Body of pancreas (tissue), 4 donors: ENCODE measurements at regions not wholly inside any gene's neighbourhood (a gene's known extent, or its start where the extent isn't known, plus 50 kb on each side); places are given as distances from the start of the nearest gene placed in this dataset.

Experiments used
- ATAC-seq: fragments of 150-250 bp; one replicate; pipeline ENCODE4 v1.9.1; 2016
- DNase-seq, 4 donors: peaks; one replicate each; pipeline ENCODE4 v3.0.0-alpha.2; 2019
- H3K27ac ChIP-seq, 4 donors: fragments of 200-600 bp; sonication (generic); 1 replicate in 3 of 4; 2 replicates in 1 of 4; pipeline versions ENCODE4 v1.5.1 to v1.6.1; 2016 to 2019; ENCODE audit warnings: mild to moderate bottlenecking in 1 of 4, mixed read lengths in 1 of 4, moderate library complexity in 1 of 4
- H3K27me3 ChIP-seq, 2 donors: fragments of 200-600 bp; sonication (generic); one replicate each; pipeline ENCODE4 v1.6.0; 2016; ENCODE audit warnings: mild to moderate bottlenecking in 1 of 2
- H3K36me3 ChIP-seq, 2 donors: fragments of 200-600 bp; sonication (generic); replicated peaks in 1 of 2; 2 replicates each; pipeline ENCODE4 v1.5.1; 2016; ENCODE audit warnings: low read depth in 2 of 2; ENCODE audit not compliant: insufficient read depth in 1 of 2
- H3K4me1 ChIP-seq: fragments of 200-600 bp; sonication (generic); one replicate; pipeline ENCODE4 v1.6.0; 2016
- H3K4me3 ChIP-seq, 2 donors: fragments of 200-600 bp; sonication (generic); 1 replicate in 1 of 2; 2 replicates in 1 of 2; pipeline ENCODE4 v1.5.1; 2016 to 2019
- H3K9me3 ChIP-seq, 3 donors: fragments of 200-600 bp; sonication (generic); 1 replicate in 2 of 3; 2 replicates in 1 of 3; pipeline ENCODE4 v1.5.1; 2016
- CTCF ChIP-seq, 7 experiments: fragments of 450-650 bp in 4 of 7; fragments of 200-600 bp in 3 of 7; sonication (generic) in 3 of 7; IDR thresholded peaks; one replicate each; pipeline ENCODE4 v1.5.1; 2016 to 2019; ENCODE audit warnings: antibody characterized with exemption in 7 of 7
- POLR2A ChIP-seq, 3 donors: fragments of 450-650 bp; IDR thresholded peaks; one replicate each; pipeline ENCODE4 v1.6.1; 2016; ENCODE audit warnings: antibody characterized with exemption in 3 of 3, mild to moderate bottlenecking in 2 of 3
- WGBS, 2 donors: methylation state at CpG; one replicate each; pipeline ENCODE4 v1.1.5; 2017; 5-methylcytosine and 5-hydroxymethylcytosine counted together
- intact Hi-C: fragments of 100-400 bp; cut with DNase I; formaldehyde crosslinking; loops from one replicate; pipeline ENCODE4 v1.15.1; 2023

GRCh38 chr17:77450742-77451244 lies 310.0 kb downstream of the SEC14L1 start:
- intact Hi-C loops: no loop called here
- Histone ChIP-seq H3K27ac (peak overlapping the region; percentile 77 to 89 (median 86)), H3K4me3 (no peak overlapping the region), H3K27me3 (no peaks in the 10 kb centered on the region), H3K9me3 (no peaks in the 10 kb centered on the region), H3K36me3 (no peaks in the 10 kb centered on the region), H3K4me1 (peaks cover 76% of the 10 kb centered on the region)
- DNase-seq (no peak), ATAC-seq (peak; percentile 7)
- no peak for TF ChIP-seq CTCF (IDR thresholded peaks at IDR 0.05)
- no peak for TF ChIP-seq POLR2A (IDR thresholded peaks at IDR 0.05)
- 24% methylated on average over 7 to 9 of the region's 9 CpGs for WGBS, 2 donors

GRCh38 chr17:77451245-77451893 lies 310.6 kb downstream of the SEC14L1 start:
- H3K27me3 ChIP-seq: no peaks in the 10 kb centered on the region
- H3K36me3 ChIP-seq: no peaks in the 10 kb centered on the region
- TF ChIP-seq POLR2A (IDR thresholded peaks at IDR 0.05) (peak; percentile 40 to 76 (median 72)), CTCF (IDR thresholded peaks at IDR 0.05) (no peak)
- H3K4me1 ChIP-seq: peaks cover 76% of the 10 kb centered on the region
- intact Hi-C loops: no loop called here
- no peaks in the 10 kb centered on the region for H3K9me3 ChIP-seq
- H3K4me3 ChIP-seq: no peak overlapping the region
- peak; percentile 71 for ATAC-seq
- WGBS, 2 donors: 0% methylated on average over 12 to 34 of the region's 44 CpGs
- peak overlapping the region; percentile 77 to 89 (median 86) for H3K27ac ChIP-seq
- peak; percentile 68 to 75 (median 72) for DNase-seq

GRCh38 chr17:77451894-77452852 lies 311.4 kb downstream of the SEC14L1 start:
- ATAC-seq (peak; percentile 44), DNase-seq (peak; percentile 50 to 65 (median 60))
- Histone ChIP-seq H3K27me3 (no peaks in the 10 kb centered on the region), H3K36me3 (no peaks in the 10 kb centered on the region), H3K9me3 (no peaks in the 10 kb centered on the region), H3K4me1 (peaks cover 79% of the 10 kb centered on the region), H3K4me3 (no peak overlapping the region), H3K27ac (peak overlapping the region; percentile 77 to 89 (median 86))
- TF ChIP-seq POLR2A (IDR thresholded peaks at IDR 0.05): peak in 1 of 3 donors; percentile 25
- no peak for TF ChIP-seq CTCF (IDR thresholded peaks at IDR 0.05)
- intact Hi-C loops: no loop called here
- 8 to 18% methylated on average over 14 to 30 of the region's 30 CpGs for WGBS, 2 donors

GRCh38 chr17:77453613-77454241 lies 313.0 kb downstream of the SEC14L1 start:
- no peak overlapping the region for H3K4me3 ChIP-seq
- H3K27ac ChIP-seq: peak overlapping the region; percentile 23 to 89 (median 86)
- intact Hi-C loops: no loop called here
- TF ChIP-seq POLR2A (IDR thresholded peaks at IDR 0.05) (peak in 1 of 3 donors; percentile 20), CTCF (IDR thresholded peaks at IDR 0.05) (no peak)
- DNase-seq (peak; percentile 45 to 73 (median 66)), ATAC-seq (peak; percentile 28)
- no peaks in the 10 kb centered on the region for H3K27me3 ChIP-seq
- H3K9me3 ChIP-seq: no peaks in the 10 kb centered on the region
- H3K36me3 ChIP-seq: no peaks in the 10 kb centered on the region
- 56 to 67% methylated on average over 13 to 15 of the region's 15 CpGs for WGBS, 2 donors
- peaks cover 79% of the 10 kb centered on the region for H3K4me1 ChIP-seq
